ENCODE measurements at regions not wholly inside any gene's neighbourhood (a gene's known extent, or its start where the extent isn't known, plus 50 kb on each side); places are given as distances from the start of the nearest gene placed in this dataset.

GRCh38 chr12:3379079-3379478 lies 111.9 kb upstream of the PRMT8 start:
- Histone ChIP-seq H3K27me3 (replicated peaks; ENCODE audit: control insufficient read depth, insufficient read depth, low read length) (no peaks in the 10 kb centered on the region; the same call in none of the 2 replicates), H3K4me1 (no peaks in the 10 kb centered on the region), H3K9me3 (0 out of 2 replicates have a peak, but pooled peaks cover 10% of the 10 kb centered on the region), H3K36me3 (ENCODE audit: control insufficient read depth, insufficient read depth, low read length) (no peaks in the 10 kb centered on the region), H3K4me3 (ENCODE audit: low read depth, low read length) (no peak overlapping the region)
- no peak for DNase-seq
- no peaks in the 10 kb centered on the region for H3K4me1 Mint-ChIP-seq (ENCODE audit: low read depth, unreplicated experiment)
- no peaks in the 10 kb centered on the region for H3K9me3 Mint-ChIP-seq (ENCODE audit: unreplicated experiment)
- ChIA-PET POLR2A (no interaction called here), CTCF (no interaction called here)
- TF ChIP-seq, protein P1, sequence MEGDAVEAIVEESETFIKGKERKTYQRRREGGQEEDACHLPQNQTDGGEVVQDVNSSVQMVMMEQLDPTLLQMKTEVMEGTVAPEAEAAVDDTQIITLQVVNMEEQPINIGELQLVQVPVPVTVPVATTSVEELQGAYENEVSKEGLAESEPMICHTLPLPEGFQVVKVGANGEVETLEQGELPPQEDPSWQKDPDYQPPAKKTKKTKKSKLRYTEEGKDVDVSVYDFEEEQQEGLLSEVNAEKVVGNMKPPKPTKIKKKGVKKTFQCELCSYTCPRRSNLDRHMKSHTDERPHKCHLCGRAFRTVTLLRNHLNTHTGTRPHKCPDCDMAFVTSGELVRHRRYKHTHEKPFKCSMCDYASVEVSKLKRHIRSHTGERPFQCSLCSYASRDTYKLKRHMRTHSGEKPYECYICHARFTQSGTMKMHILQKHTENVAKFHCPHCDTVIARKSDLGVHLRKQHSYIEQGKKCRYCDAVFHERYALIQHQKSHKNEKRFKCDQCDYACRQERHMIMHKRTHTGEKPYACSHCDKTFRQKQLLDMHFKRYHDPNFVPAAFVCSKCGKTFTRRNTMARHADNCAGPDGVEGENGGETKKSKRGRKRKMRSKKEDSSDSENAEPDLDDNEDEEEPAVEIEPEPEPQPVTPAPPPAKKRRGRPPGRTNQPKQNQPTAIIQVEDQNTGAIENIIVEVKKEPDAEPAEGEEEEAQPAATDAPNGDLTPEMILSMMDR (IDR thresholded peaks at IDR 0.05; ENCODE audit: insufficient read depth in 1 of 2, low read depth in 1 of 2, low read length in 1 of 2, severe bottlenecking in 1 of 2, unreplicated experiment in 1 of 2): no peak
- peaks cover 15% of the 10 kb centered on the region for H3K27me3 Mint-ChIP-seq (ENCODE audit: insufficient read depth, unreplicated experiment)
- BruUV-seq (replicated peaks): no TSS peak
- no peaks in the 10 kb centered on the region for H3K36me3 Mint-ChIP-seq (ENCODE audit: insufficient read depth, unreplicated experiment)
- intact Hi-C loops (cut with micrococcal nuclease; ENCODE audit: unreplicated experiment): no loop called here
- H3K4me3 Mint-ChIP-seq (ENCODE audit: unreplicated experiment): no peak overlapping the region
- no peak overlapping the region for H3K27ac Mint-ChIP-seq (ENCODE audit: unreplicated experiment)

- peaks cover 10% of the 10 kb centered on the region; the same call in 1 of the 2 replicates for H3K9me3 ChIP-seq
- POLR2A ChIA-PET: no interaction called here
These were observed 110.6 kb upstream of the PRMT8 start for GRCh38 chr12:3380200-3381043.

More at GRCh38 chr12:3380200-3381043, 110.6 kb upstream of the PRMT8 start:
- H3K9me3 Mint-ChIP-seq (ENCODE audit: unreplicated experiment): no peaks in the 10 kb centered on the region
- H3K27ac Mint-ChIP-seq (ENCODE audit: unreplicated experiment): no peak overlapping the region
- peaks cover 8% of the 10 kb centered on the region for H3K27me3 Mint-ChIP-seq (ENCODE audit: insufficient read depth, unreplicated experiment)
- BruUV-seq (replicated peaks): no TSS peak
- H3K4me3 ChIP-seq (ENCODE audit: low read depth, low read length): no peak overlapping the region
- H3K36me3 Mint-ChIP-seq (ENCODE audit: insufficient read depth, unreplicated experiment): no peaks in the 10 kb centered on the region
- no peaks in the 10 kb centered on the region; the same call in 1 of the 2 replicates for H3K27me3 ChIP-seq (replicated peaks; ENCODE audit: control insufficient read depth, insufficient read depth, low read length)
- no peak overlapping the region for H3K4me3 Mint-ChIP-seq (ENCODE audit: unreplicated experiment)
- H3K36me3 ChIP-seq (ENCODE audit: control insufficient read depth, insufficient read depth, low read length): no peaks in the 10 kb centered on the region
- no peaks in the 10 kb centered on the region for H3K4me1 ChIP-seq
- CTCF ChIA-PET: no interaction called here
- intact Hi-C loops (cut with micrococcal nuclease; ENCODE audit: unreplicated experiment): no loop called here
- TF ChIP-seq, protein P1 (IDR thresholded peaks at IDR 0.05; ENCODE audit: insufficient read depth in 1 of 2, low read depth in 1 of 2, low read length in 1 of 2, severe bottlenecking in 1 of 2, unreplicated experiment in 1 of 2): no peak
- H3K4me1 Mint-ChIP-seq (ENCODE audit: low read depth, unreplicated experiment): no peaks in the 10 kb centered on the region
- DNase-seq: no peak

All from Caco-2 (cell line).